ENCODE measurements at regions not wholly inside any gene's neighbourhood (a gene's known extent, or its start where the extent isn't known, plus 50 kb on each side); places are given as distances from the start of the nearest gene placed in this dataset.
A peak's percentile ranks its signal among the peaks of the same experiment; 100 is the strongest.

GRCh38 chrX:116226665-116227484, 56.3 kb downstream of the AGTR2 start:
- DNase-seq, result no peak

DNA sequence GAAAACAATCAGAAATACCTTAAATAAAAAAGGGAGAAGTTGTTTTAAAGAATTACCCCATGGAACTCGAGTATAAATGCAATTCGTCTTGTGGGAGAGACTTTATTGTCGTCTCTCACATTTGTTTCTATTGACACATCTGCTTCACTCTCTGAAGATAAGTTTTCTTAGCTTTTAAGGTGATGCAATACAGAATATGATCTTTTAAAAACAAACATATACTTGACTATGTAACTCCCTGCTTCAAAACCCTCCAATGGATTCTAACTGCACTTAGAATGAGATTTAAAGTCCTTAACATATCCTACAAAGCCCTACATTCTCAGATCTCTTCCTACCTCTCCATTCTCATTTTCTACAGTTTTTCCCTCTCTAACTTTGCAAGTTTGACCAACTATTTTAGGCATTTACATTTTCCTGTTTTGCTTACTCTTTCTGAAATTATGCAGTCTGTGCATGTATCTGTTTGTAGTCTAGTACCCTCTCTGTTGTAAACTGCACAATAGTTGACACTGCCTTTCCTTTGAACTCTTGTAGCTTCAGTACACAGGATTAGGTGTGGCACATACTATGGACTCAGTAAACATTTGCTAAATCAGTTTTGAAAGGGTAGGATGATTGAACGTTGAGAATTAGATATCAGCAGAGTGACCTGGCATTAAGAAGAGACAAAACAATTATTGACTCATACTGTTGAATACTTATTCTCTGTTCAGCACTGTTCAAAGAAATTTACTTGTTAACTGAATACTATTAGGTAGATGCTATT, 59.8 kb downstream of the AGTR2 start:
- DNase-seq, result peak; percentile 54

GRCh38 chrX:116232833-116233232, 62.3 kb downstream of the AGTR2 start:
- no peak for DNase-seq

DNA sequence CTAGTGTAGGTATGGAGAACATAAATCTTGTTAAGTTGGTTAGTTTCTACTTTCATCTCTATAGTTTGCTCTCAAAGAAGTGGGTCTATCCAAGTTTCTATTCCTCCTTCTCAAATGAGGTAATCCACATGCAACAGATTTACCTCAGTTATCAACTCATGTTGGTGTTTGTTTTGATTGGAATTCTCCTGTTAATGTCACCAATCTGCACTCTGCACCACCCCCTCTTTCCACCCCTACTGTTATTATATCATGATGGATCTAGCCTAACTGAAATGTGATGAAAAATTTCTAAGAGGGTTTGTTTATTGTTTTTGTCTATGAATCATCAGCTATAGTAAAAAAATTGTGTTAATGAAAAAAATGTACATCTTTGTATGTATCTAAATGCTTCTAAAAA, 66.1 kb downstream of the AGTR2 start:
- DNase-seq, result no peak

GRCh38 chrX:116238093-116238492, 67.5 kb downstream of the AGTR2 start:
- no peak for DNase-seq

DNA sequence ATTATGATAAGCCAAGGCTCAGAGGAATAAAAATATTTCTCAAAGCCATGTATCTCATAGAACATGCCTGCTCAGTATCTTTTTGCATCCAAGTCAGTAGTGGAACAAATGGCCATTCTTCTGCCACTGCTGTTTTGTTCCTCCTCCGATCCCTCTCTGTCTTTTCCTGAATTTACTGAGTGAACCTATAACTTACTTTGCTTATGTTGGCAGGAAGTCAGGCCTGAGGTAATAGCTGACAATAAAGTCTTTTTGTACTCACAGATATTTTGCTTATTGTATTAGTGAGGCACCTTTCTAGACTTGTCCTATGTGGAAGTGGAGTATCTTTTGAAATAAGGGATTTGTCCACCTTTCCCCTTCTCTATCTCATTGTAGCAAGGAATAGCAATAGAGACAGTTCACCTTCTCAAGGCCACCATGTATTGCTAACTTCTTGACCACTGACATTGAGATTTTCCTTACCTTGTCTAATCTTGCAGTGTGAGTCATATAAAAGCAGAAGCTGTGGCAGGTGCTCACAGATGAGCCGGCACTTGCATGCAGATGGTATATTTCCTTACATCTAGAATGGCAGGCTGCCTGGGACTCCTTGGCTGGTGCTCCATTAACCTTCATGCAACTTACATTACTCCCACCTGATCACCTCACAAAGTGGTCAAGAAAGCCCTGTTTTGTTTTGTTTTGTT, 68.2 kb downstream of the AGTR2 start:
- DNase-seq, result no peak

GRCh38 chrX:116239944-116240840, 69.6 kb downstream of the AGTR2 start:
- DNase-seq, result peak; percentile 44

DNA sequence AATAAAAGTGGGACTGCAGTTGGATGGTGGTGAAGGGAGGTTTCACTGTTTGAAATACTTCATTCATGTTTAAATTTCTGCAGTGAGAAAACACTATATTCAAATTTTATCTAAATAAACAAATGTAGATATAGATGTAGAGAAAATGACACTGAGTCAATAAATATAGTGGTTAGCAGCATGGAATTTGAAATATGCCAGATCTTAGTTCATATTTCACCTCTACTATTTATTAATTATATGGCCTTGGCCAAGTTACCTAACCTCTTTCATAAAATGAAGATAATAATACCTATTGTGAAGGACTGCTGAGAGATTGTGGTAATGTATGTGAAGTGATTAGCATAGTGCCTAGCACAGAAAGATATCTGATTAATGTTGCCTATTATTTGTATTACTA, 70.5 kb downstream of the AGTR2 start:
- no peak for DNase-seq

DNA sequence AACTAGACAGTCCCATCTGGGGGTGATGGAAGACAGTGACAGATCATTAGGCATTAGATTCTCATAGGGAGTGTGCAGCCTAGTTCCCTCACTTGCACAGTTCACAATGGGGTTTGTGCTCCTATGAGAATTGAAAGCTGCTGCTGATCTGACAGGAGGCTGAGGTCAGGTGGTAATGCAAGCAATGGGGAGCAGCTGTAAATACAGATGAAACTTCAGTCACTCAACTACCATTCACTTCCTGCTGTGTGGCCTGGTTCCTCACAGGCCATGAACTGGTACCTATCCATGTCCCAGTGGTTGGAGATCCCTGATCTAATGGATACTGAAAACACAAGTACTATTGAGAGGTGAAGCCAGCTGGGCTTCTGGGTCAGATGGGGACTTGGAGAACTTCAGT, 72.5 kb downstream of the AGTR2 start:
- DNase-seq, result no peak

DNA sequence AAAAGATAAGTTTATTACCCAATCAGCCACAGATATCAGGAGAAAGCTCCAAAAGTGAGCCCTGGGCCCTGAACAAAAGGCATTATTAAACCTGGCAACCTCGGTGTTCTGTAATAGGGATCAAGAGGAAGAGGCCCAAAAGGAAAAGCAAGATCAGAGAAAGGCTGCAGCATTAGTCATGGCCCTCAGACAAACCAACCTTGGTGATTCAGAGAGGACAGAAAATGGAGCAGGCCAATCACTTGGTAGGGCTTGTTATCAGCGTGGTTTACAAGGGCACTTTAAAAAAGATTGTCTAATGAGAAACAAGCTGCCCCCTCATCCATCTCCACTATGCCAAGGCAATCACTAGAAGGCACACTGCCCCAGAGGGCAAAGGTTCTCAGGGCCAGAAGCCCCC, 75.7 kb downstream of the AGTR2 start:
- DNase-seq, result no peak

DNA sequence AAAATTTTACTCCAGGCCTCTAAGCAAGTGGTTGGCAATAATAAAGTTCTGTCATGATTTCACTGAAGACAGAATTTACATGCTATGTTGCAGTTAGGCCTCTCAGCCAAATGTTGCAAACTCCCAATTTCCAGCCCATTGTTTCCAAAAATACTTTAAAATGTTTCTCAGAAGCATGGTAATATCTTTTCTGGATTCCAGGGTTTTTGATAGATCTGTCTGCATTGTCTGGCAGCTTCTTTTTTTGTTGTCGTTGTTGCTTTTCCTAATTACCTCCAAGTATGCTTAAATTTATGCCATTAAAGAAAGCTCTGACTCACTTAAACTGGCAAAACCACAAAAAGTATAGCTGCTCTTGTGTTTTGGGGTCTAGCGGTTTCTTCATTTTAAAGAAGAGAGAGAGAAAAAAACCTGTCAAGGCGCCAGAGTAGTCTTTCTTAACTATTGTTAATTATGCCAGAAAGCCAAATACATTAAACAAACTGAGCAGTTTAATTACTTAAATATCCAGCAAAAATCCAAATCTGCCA, 97.0 kb downstream of the AGTR2 start:
- no peak for DNase-seq

DNA sequence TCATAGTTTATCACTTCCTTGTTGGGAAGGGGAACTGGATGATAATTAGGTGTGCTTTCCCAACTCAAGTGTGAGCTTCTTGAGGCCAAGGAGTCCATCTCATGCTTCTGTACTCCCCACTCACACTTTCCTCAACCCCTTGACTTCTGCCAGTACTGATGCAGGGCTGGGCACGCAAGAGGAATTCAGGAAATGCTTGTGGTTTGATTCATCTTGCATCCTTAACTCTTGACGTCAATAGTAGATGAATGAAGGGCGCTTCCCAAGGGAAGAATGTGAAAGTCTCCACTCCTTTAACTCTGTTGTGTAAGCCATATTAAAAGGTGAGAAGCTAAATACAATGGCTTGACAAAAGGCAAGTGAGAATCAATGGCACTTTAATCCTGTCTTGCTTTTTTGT, 101.8 kb downstream of the AGTR2 start:
- no peak for DNase-seq

DNA sequence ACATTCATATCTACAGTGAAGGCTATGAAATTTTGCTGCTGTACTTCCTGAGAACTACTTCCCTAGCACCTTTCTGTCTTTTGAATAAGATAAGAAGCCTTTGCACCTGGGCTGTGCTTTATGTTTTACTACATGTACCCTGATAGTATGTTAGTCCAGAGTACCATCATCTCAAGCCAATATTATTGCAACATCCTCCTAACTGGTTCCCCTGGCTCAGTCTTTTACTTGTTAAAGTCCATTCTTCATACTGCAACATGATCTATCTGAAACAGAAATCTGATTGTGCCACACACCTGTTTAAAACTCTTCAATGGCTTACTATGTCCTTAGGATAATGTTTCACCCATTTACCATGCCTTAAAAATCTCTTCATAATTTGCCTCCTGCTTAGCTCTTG, 102.3 kb downstream of the AGTR2 start:
- peak; percentile 1 for DNase-seq

DNA sequence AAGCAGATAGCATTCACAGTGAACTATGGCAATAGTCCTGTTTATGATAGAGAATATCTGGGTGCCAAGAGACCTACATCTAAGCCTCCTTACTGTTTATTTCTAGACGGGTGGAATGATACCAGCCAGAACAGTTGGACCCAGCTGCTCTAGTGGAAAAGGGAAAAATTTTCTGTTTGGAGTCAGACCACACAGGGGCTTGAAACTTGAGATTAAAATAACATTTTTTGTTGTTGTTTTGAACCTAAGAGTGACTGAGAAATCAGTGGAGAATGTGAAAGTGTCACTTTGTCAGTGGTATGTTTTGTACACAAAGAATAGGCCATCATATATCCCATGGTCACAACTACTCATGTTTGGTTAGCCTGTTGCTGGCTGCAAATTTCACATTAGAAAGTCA, 105.7 kb downstream of the AGTR2 start:
- no peak for DNase-seq

DNA sequence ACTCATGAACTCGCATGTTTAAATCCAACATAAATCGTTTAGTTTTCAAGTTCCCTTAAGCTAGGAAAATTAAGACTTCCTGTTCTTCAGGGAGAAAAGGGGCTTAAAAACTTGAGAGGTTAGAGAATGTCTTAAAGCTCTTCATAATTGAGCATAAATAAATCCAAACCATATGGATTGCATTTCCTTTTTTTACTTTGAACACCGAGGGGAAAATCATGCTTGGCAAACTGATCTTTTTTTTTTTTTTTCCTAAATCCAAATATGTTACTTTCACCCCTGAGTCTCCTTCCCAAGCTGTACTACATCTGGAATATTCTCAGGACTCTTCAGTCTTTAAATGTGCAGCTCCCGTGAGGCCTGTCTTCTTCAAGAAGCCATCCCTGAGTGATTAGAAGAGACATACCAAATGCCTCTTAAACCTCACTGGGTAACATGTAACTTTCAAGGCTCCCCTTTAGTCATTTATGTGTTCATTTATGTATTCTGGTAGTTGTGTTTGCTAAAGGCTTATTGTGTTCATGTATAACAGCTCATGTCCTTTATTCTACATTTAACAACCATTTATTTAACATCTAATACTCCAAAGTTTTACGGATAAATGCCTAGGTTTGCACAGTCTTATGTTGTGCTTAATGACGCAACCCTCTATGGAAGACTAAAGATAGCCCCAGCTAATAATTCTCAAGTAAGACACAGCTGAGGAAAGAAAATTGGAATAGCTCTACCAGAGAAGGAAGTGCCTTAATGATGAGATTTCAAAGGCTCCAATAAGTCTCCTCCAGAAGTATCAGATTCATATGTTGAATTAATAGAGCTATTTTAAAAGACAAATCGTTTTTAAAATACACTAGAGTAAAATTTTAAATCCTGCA, 107.0 kb downstream of the AGTR2 start:
- no peak for DNase-seq

- DNase-seq, result no peak
Observed at GRCh38 chrX:116278826-116279225, 108.3 kb downstream of the AGTR2 start.

DNA sequence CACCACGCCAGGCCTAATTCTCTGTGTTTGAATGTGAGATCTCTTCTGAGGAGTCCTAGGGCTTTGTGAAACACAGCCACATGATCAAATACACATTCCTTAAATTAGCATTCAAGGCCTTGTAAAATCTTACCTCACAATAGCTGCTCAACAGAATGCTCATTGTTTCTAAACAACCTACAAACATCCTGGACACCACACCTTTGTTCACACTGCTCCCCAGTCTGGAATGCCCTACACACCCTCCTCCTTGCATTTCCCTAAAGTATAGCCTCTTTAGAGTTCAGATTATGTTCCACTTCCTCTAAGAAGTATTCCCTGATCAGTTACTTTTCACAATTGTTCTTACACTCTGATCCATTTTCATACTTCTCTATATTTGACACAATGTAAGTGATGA, 110.6 kb downstream of the AGTR2 start:
- DNase-seq, result no peak

DNA sequence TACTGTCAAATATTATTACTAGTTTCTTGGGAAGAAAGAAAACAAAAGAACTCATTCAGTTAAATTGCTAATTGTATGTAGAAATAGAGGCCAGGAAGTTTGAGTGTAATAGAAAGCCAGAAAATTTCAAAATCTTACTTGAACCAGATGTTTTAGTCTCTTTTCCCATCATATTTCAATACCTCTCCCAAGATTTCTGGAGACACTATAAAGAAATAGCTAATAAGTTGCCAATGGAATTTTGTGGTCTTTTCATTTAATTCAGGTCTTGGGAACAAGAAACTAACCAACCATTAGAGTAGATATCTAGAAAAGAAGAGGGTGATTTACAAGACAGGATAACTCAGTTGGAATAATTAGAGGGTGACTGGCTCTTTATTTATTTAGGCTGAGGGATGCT, 112.2 kb downstream of the AGTR2 start:
- no peak for DNase-seq

- DNase-seq, result no peak
Observed at GRCh38 chrX:116284400-116284799, 113.9 kb downstream of the AGTR2 start.

GRCh38 chrX:116285501-116285900, 115.0 kb downstream of the AGTR2 start:
- no peak for DNase-seq

DNA sequence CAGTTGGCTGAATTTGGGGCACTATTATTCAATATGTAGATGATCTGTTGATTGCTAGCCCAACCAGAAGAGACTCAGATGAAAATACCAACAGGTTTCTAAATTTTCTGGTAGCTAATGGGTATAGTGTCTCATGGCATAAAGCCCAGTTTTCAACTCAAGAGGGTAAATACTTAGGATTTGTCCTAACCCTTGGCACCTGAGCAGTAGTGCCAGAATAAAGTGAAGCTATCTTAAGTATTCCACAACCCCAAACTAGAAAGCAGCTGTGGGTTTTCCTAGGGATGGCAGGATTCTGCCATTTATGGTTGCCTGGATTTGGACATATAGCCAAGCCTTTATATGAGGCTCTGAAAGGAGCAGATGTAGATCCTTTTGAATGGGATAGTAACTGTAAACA, 119.0 kb downstream of the AGTR2 start:
- DNase-seq, result no peak
